Hippocampal formation (tissue), 2 donors: ENCODE measurements at regions not wholly inside any gene's neighbourhood (a gene's known extent, or its start where the extent isn't known, plus 50 kb on each side); places are given as distances from the start of the nearest gene placed in this dataset.
"Not testable (repeated sequence)": the region's sequence is repeated elsewhere in the genome, so short reads cannot be mapped to it uniquely, and the experiment has no call there.

Source experiments
- DNase-seq, 2 donors: peaks; one replicate each; lab custom pipeline; 2025; lab: John Stamatoyannopoulos, UW

DNA sequence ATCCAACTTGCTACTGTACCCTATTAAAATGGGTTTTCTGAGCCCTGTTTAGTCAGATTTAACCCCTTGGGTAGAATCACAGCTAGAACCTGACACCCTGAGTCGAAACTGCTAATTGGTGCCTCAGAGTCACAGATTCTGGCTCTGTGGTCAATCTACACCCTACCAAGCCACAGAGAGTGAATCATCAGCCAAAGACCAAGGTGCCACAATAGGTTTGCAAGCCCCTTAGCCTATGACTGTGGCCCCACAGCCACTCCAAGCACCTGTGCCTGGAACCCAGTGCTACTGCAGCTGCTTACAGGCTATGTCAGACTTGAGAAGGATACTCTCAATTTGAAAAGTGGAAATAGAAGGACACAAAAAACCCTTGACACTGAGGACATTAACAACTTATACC lies 202.8 kb upstream of the KCND2 start:
- no peak for DNase-seq

DNA sequence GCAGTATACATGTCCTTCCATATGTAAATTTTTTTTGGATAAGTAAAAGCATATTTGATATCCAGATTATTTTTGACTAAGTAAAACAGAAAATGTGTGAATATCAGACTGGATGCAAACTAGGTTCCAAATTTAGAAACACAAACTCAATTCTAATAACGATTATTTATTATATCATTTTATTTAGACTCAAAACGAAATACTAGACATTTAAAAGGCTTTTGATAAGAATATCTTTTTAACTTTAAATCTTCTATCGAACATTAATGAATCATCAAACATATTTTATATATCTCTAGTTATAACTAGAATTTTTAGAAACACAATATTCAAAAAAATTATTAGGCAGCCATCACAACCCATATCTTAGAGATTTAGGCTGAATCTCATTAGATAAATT lies 195.2 kb upstream of the KCND2 start:
- no peak for DNase-seq

DNA sequence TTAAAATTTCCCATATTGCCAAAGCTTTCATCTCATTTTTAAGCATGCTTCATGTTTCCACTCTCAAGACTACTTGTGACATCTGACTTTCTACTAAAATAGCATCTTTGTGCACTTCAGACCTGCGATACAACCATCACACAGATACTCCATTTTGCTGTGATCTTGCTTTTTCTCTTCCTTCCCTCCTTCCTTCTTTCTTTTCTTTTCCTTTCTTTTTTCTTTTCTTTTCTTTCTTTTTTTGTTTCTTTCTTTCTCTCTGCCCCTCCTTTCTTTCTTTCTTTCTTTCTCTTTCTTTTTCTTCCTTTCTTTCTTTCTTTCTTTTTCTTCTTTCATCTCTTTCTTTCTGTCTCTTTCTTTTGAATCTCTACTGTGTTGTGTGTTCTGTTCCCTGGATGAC lies 194.0 kb upstream of the KCND2 start:
- DNase-seq, result no peak

DNA sequence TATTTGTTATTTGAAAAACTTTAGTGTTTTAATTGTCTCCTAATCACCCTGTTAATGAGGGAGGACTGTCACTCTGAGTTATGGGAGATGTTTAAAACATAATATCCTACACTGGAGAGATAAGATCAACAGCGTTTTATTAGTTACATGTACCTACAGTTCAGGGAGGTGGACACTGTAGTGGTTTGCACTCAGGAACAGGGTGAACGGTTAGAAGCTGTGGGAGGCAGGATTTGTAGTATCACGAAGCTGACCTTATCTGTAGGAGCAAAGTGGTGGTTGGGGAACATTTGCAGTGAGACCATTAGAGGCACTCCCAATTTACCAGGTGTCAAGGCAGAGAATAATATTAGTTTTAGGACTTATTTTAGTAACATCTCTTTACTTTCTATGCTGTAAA lies 193.3 kb upstream of the KCND2 start:
- DNase-seq, result no peak

DNA sequence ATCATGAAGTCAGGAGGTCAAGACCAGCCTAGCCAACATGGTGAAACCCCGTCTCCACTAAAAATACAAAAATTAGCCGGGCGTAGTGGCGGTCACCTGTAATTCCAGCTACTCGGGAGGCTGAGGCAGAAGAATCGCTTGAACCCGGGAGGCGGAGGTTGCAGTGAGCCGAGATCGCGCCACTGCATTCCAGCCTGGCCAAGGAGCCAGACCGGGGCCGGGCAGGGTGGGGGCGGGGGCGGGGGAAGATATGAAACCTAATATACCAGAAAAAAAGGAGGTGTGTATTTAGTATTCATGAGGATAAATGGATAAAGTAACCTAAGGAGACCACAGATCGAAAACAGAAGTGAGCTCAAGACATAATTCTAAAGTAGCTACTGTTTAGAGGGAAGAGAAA lies 186.5 kb upstream of the KCND2 start:
- not testable (repeated sequence) for DNase-seq

DNA sequence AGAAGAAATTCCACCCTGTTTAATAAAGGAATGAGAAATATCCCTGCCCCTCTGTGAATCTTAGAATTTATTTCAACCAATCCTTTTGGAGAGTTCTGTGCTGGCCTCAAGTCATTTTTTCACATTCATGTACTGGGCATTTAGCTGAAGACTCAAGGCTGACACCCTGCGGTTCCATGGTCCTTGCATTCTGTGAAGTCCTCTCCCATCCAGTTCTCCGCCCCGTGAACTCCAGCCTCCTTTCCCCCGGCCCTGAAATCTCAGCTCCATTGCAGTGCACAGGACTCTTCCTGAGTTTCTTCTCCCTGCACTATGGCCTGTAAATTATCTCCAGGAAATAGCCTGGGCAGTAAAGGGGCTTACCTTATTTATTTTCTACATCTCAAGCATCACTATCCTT lies 183.0 kb upstream of the KCND2 start:
- no peak for DNase-seq

DNA sequence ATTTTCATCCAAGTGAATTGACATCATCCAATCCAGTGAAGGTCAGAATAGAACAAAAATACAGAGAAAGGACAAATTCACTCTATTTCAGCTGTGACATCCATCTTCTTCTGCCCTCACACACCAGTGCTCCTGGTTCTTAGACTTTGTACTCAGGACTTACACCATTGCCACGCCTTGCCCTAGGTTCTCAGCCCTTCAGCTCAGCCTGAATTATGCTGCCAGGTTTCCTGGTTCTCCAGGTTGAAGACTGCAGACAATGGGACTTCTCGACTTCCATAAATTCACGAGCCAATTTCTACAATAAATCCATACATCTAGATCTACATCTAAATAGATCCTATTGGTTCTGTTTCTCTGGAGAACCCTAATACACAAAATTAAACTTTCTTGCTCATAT lies 181.2 kb upstream of the KCND2 start:
- no peak for DNase-seq

DNA sequence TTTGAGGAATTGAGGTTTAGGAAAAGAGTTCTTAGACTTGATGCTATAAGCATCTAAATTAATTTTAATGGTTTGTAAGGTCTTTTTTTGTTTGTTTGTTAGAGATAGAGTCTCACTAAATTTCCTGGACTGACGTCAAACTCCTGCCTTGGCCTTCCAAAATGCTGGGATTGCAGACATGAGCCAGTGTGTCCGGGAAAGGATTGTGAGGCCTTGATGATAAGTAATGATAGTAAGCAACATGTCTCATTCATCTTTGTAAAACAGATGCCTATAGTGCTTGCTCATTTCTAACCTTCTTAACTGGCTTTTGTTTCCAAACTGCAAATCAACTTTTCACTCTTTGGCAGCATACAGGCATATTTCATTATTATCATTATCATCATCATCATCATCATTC lies 176.0 kb upstream of the KCND2 start:
- no peak for DNase-seq

DNA sequence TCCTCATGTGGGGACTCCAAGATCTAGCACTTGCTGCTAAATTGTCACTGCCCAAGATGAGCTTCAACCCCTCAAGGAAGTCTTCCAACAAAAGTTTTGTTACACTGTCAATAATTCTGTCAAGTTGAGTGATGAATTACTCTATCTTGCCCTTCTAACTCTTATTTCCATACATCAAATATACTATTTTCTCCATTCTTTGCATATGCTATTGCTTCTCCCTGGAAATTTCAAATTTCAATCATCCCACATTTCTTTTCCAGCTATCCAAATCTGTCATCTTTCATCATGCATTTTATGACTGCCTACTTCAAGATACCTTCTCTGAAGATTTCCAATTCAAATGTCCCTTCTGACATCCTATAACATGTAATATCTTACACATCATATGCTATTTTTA lies 175.2 kb upstream of the KCND2 start:
- no peak for DNase-seq

DNA sequence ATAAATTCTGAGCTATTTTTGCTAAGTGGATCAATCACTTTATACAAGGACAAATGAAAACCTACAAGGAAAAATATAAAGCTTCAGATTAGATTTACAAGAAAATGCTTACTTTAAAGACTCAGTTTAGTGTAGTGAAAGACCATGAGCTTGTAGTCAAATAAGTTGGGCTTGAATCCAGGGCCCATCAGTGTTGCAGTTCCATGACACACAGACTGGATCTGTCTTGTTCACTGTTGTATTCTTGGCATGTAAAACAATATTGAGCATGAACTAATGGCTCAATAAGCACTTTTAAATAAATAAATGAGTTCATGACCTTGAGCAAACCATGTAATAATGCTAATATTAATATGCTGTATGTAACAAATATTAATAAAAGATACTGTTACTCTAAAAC lies 164.6 kb upstream of the KCND2 start:
- DNase-seq, result no peak

DNA sequence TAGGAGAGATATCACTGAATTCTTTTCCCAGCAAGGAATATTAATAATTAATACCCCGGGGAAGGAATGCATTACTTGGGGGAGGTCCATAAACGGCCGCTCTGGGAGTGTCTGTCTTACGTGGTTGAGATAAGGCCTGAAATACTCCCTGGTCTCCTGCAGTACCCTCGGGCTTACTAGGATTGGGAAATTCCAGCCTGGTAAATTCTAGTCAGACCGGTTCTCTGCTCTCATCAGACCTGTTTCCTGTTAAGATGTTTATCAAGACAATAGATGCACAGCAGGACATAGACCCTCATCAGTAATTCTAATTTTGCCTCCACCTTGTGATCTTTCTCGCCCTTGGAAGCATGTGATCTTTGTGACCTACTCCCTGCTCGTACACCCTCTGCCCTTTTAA lies 162.8 kb upstream of the KCND2 start:
- DNase-seq, result no peak

DNA sequence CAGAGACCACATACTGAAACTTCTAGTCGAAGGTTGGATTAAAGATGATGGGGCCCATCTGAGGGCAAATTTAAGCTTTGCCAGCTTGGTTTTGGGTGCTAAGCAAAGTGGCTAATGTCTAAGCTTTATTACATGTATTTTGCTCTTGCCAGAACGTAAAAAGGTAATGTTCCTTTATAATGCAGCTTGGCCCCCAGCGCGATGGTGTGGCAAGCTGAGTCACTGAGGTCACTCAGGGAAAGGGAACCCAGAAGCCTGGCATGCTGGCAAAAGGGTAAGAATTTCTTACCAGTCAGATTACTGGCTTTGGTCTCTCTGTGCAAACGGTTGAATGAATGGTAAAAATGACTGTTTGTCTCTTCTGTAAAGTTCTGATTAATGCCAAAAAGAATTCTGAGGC lies 158.3 kb upstream of the KCND2 start:
- no peak for DNase-seq

DNA sequence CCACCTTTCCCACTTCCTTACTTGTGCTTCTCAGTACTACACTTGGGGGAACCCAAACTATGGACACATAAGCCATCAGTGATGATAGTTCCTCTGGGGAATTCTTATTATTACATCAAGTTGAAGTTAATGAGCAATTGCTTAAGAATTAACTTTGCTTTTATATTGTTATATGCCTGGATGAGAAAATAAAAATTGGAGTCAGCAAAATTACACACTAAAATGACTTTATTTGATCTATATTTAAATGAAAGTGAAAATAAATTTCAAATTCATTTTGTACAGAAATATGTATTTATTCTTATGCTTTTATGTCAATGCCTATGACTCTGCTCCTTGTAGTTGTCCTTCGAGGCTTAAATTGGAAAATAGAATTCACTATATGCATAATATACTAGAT lies 149.4 kb upstream of the KCND2 start:
- DNase-seq, result no peak

DNA sequence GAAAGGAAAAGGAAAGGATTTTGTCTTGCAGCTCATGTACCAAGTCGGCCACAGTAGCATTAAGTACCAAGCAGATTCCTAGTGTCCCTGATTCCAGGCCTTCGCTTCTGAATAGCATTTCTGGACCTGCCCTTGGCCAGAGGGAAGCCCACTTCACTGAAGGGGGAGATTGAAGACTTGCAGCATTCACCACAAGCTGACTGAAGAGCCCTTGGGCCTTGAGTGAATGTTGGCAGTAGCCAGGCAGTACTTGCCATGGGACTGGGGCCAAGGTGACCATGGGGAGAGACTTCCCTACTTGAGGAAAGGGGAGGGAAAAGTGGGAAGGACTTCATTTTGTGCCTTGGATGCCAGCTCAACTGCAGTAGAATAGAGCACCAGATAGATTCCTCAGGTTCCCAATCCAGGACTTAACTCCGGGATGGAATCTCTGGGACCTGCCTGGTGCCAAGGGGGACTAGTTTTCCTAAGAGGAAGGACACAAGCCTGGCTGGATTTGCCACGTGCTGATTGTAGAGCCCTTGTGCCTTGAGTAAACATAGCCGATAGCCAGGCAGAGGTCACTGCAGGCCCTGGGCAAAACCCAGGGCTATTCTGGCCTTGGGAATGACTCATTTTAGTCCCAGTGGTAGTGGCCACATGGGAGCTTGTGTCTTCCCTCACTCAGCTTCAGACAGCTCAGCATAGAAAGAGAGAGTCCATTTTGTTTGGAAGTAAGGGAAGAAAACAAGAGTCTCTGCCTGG lies 141.7 kb upstream of the KCND2 start:
- no peak for DNase-seq

DNA sequence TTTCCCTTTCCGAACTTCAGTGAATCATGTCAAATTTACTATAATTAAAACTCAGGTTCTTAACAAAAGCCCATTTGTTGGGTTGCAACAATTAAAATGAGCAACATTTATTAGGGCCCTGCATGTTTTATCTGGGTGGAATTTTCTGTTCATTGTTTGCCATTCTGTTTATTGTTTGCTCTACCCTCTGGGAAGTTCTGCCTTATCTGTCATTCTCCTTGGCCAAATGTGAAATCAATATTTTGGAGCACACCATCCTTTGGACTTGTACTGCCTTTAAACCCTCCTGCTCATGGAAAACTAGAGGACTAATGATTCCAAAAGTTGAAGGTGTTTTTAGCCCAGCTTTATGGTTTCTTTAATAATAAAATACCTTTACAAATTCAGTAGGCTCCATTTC lies 134.5 kb upstream of the KCND2 start:
- DNase-seq, result no peak

DNA sequence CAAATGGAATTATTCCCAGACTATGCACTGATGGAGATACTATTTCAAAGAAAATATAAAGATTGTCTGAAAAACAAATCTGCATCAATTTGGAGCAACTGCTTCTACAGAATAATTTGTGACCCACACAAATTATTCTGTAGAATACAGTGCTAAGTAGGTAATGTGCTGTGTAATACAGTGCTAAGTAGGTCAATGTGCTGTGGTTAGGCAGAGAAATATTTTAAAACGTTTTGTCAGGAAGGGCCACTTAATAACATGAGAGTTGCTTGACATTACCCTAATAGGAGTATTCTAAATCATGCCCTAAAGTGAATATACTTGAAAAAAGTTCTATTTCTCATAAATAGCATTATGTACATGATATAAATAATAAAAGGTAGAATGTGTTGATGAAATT lies 116.5 kb upstream of the KCND2 start:
- no peak for DNase-seq

DNA sequence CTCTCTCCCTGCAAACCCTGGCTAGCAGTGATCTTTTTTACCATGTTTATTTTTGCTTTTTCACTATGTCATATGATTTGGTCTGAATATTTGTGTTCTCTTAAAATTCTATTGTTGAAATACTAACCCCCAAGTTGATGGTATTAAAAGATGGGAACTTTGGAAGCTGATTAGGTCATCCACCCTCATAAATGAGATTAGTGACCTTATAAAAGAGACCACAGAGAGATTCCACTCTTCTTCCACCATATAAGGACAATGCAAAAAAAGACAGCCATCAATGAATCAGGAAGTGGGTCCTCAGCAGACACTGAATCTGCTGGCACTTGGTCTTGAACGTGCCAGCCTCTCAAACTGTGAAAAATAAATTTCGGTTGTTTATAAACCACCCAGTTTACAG lies 112.8 kb upstream of the KCND2 start:
- no peak for DNase-seq

DNA sequence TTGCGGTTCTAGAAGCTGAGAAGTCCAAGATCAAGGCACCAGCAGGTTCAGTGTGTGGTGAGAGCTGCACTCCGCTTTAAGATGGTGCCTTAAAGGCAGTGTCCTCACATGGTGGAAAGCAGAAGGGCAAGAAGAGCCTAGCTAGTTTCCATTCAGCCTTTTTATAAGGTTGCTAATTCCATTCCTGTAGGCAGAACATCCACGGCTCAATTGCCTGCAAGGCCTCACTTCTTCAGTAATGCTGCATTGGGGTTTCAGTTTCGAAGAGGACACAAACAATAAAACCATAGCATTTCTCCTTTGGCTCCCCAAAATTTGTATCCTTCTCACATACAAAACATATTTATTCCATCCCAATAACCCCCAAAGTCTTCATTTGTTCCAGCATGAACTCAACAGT lies 109.5 kb upstream of the KCND2 start:
- DNase-seq, result no peak

DNA sequence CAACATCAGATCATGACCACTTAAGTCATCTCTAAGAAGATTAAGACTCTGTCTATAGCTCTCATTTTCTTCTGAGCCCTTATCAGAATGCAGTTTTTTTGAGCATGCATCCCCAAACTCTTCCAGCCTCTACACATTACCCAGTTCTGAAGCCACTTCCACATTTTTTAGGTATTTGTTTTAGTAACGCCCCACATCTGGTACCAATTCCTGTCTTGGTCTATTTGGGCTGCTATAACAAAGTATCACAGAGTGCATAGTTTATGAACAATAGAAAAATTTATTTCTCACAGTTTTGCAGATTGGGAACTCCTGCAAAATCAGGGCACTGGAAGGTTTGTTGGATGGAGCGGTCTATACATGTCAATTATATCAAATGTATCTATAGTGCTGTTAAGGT lies 107.7 kb upstream of the KCND2 start:
- no peak for DNase-seq

DNA sequence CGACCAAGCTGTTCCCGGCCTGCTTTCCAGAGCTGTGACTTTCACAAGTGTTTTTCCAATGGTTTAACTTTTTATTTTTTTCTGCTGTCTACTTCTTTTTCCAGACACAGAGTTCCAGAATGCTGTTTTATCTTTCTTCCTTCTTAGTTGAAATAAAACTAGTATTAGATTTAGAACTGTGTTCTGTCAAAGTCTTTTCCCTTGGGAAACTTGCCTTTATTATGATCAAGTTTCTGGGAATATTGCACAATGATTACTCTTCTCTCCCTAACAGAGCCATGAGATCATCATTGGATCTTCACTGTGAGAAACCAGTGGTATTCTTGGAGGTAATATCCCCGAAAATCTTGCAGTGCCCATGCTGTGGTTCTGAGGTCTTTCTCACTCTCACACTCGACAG lies 104.9 kb upstream of the KCND2 start:
- DNase-seq, result no peak

DNA sequence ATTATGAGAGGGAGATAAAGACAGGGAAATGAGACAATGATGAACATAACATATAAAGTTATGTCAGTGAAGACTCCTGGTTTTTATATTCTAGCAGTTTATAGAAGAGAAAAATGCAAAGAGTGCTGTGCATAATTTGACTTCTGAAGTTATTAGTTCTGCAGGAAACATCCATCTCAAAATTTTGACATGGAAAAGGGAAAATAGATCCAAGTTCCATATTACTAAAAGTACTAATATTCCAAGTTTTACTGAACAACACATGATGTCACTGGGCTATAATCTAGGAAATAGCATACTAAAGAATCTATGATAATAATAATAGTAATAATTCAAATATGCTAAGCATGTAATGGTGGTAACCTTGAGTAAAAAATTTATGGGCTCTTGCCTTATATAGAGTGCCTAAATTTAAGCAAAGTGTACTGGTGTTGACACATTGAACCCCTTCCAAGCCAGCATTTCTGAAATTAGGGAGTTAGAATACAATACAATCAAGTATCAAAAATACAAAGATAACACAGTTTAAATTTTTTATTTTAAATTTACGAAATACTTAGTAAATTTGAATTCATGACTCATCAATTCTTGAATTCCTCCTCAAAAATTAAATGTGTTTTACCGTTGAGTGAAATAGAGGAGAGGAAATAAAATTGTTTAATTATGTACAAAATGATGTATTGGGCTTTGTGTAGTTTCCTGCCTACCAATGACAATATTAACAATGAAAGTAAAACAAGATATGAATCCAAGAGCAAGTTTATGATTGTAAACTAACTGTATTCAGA lies 102.8 kb upstream of the KCND2 start:
- DNase-seq, result no peak

DNA sequence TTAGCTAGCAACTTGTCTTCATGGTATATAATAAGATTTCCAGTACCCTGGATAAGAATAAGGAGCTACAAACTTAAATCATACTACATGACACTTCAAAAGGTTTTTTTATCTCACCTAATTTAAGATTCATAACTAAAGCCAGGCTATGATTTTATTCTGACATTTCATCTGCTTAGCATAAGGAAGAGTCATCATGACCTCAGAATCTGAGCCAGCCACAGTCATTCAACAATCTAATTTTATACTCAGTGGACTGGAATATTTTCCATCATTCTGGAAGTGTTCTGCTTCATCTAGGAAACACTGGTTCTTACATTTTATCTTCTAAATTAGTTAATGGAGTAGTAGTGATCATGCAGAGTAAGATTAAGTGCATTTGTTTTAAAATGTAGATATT lies 102.1 kb upstream of the KCND2 start:
- no peak for DNase-seq

DNA sequence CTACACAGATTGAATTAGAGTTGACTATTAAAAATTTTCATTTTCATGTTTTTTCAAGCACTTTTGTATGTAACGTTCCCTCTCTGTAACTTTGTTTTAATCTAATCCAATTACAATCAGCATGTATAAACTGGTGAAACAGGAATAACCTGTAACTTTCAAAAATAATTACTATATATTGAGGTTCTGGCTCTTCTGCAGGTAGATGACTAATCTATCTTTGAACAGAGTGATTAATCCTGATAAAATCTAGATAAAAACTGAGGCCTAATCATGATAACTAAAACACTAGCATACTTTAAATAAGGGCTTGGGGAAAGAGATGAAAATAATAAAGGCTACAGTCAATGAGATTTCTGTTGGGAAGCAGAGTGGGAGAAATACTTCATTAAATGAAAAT lies 101.6 kb upstream of the KCND2 start:
- DNase-seq, result no peak

DNA sequence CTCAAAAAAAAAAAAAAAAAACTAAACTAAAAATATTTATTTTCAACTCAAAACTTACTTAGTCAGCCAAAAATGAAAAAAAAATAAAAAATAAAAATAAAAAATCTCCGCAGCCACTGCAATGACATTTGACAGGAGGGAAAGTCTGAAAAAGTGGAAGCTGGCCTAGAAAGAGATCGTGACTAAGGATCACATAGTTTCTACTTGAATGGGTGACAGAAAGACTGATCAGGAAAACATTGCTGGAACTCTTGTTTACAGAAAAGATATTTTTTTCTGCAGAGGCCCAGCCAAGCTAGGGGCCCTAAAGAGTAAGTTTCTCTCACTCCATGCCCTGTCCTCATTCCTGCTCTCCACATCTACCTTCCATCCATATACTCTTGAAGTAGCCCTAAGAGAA lies 92.8 kb upstream of the KCND2 start:
- no peak for DNase-seq
